NCI-H187 treated with DMSO at 0.1 percent for 48 hours (cell line): ENCODE measurements at regions not wholly inside any gene's neighbourhood (a gene's known extent, or its start where the extent isn't known, plus 50 kb on each side); places are given as distances from the start of the nearest gene placed in this dataset.
A peak's percentile ranks its signal among the peaks of the same experiment; 100 is the strongest.

Experiments
- DNase-seq: peaks from one replicate; lab custom pipeline; 2025; lab: John Stamatoyannopoulos, UW

- DNase-seq, result no peak
Measured at GRCh38 chr5:4387290-4387689, 752.8 kb upstream of the ADAMTS16 start.

GRCh38 chr5:4395752-4396151 is 744.4 kb upstream of the ADAMTS16 start:
- no peak for DNase-seq

DNA sequence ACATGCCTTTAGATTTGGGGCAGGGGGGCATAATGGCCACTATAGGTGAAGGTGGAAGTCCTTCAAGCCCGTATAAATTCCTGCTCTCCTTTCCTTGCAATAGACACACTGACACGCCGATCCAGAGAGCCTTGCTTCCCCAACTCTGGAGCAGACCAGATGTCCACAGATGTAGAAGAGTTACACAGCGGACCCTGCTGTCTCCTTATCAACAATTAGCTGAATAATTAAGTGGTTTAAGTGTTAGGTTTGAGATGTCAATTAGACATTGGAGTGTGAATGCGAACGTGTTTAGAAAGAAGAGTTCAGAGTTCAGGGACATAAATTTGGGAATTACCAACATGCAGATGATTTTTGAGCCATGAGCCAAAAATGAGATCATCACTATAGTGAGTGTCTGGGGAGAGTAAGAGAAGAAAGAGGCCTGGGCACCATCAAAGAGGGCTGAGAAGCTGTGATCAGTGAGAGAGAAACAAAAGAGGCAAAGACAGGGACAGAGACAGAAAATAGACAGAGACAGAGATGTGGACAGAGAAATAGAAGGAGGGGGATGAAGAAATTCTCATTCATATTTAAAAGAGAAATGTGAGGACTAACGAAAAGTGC is 734.4 kb upstream of the ADAMTS16 start:
- DNase-seq, result no peak

DNA sequence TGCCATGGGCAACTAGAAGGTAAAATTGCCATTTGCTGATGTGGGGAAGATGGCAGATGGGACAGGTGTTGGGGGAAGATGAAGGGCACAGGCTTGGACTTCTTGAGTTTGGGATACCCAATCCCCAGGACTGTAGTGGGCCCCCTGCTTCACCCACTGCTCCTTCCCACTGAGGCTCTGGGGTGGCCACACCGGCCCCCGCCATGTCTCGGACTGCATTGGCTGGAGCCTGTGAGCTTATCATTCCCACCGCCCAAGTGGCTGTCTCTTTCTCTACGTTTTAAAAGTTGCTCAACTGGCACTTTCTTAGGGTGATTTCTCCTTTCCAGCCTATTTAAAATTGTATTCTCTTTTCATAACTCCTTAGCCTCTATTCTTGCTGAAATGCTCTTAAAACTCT is 730.0 kb upstream of the ADAMTS16 start:
- no peak for DNase-seq

DNA sequence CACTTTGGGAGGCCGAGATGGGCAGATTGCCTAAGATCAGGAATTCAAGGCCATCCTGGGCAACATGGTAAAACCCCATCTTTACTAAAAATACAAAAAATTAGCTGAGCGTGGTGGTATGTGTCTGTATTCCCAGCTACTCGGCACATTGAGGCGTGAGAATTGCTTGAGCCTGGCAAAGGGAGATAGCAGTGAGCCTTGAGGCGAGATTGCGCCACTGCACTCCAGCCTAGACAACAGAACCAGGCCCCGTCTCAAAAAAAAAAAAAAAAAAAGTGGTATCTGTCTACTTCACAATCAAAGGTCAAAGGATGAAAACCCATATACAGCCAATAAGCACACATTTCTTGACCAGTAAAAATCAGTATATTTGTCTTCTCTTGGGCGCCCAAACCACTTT is 728.5 kb upstream of the ADAMTS16 start:
- DNase-seq, result no peak

DNA sequence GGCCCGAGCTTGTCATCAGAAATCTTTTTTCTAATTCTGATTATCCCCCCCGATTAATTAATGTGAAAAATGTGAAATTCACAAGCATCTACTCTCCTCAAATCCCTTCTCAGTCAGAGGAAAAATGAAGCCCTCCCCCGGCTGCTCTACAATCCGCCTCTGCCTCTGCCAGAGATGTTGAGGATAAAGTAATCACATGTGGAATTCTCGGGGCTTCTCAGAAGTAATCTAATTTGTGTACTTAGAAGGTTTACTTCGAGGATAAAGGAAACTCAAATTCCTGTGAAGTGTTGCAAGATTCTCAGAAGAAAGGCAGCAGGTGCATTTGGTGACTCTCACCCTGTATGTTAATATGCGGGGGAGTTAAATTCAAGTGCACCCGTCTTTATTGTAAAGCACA is 726.1 kb upstream of the ADAMTS16 start:
- no peak for DNase-seq

GRCh38 chr5:4418084-4418483 is 722.0 kb upstream of the ADAMTS16 start:
- no peak for DNase-seq

GRCh38 chr5:4419281-4419680 is 720.8 kb upstream of the ADAMTS16 start:
- no peak for DNase-seq

- no peak for DNase-seq
Measured at GRCh38 chr5:4420177-4420576, 720.0 kb upstream of the ADAMTS16 start.

DNA sequence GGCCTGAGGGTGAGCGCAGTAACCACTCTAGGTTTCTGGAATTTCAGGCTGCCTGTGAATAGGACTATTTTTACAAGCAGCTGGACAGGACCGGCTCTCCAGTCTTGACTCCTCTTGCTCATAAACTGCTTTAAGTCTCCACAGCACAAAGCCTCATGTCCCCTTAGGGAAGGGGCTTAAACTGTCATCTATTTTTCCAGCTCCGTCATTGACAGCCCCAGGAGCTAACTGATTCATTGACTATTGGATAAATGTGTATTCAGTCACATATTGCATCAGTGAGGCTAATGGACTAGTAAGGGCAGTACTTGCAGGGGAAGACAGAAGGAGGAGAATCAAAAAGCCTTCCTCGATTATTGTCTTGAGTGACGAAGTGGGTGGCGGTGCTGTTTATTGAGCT is 719.4 kb upstream of the ADAMTS16 start:
- DNase-seq, result no peak

- DNase-seq, result no peak
Measured at GRCh38 chr5:4422247-4422646, 717.9 kb upstream of the ADAMTS16 start.

GRCh38 chr5:4424895-4425294 is 715.2 kb upstream of the ADAMTS16 start:
- no peak for DNase-seq

DNA sequence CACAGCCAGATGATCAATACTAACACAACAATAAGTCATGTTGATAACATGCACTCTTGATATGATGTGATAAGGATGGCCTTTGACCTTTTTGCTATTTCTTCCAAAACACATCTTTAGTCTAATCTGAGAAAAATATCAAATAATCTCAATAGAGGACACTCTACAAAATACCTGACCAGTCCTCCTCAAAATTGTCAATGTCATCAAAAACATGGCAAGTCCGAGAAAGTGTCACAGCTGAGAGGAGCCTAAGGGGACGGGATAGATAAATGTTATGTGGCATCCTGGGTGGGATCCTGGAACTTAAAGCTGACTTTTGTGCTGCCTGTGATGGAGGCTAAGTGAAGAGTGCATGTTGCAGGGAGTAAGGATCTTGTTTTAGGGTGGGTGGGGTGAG is 699.6 kb upstream of the ADAMTS16 start:
- no peak for DNase-seq

- DNase-seq, result no peak
Measured at GRCh38 chr5:4442221-4442620, 697.9 kb upstream of the ADAMTS16 start.

- DNase-seq, result no peak
Measured at GRCh38 chr5:4447657-4448056, 692.5 kb upstream of the ADAMTS16 start.

DNA sequence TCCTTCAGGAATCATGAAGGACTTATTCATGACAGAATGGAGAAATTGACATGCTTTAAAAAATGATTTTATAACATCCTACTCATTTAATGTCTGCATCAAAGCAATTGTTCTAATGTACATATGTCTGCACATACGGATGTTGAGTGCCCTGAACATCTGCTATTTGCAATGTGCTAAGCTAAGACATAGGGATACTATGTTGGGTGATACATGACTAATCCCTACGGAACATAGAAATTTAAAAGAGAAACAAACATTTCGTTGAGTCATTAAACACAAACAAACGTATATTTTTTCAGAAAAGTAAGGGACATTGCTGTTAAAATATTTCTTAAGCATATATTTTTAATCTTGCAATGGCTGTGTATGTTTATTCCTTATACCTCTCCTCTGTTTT is 686.5 kb upstream of the ADAMTS16 start:
- DNase-seq, result no peak

- DNase-seq, result no peak
Measured at GRCh38 chr5:4479426-4479825, 660.7 kb upstream of the ADAMTS16 start.

DNA sequence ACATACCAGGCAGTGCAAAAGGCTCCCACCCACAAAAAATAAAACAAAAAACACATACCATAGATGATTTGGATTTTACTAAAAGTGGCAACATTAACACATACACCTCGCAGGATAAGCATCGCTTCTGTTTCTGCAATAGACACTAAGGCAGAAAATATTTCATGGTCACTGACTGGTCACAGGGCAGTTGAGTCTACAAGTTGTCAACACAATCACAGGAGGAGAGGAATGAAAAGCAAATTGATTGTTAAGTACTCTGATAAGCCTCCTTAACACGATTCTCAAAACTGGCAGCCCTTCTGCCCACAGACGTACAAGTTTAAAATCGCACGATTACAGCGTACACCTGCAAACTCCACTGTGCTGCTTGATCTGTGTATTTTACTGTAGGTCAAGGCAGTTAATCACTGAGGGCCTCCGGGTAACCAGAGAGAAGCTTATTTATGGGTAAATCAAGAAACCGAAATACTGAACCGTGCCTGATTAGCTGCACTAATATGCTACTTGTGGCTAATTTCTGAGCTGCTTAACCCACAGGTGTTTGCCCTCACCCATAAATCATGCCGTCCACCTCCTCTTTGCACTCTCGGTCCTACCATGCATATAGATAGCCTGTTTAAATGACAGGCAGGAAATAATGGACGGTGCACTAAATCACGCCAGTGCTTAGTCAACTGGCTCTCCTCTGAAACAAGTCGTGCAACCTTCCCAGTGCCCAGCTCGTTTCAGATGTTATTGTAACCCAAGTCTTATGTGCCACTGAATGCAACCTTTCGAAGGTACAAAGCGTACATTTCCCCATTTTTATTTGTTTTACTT is 659.4 kb upstream of the ADAMTS16 start:
- DNase-seq, result peak; percentile 91

GRCh38 chr5:4487581-4487980 is 652.5 kb upstream of the ADAMTS16 start:
- no peak for DNase-seq

- DNase-seq, result no peak
Measured at GRCh38 chr5:4511996-4512656, 628.0 kb upstream of the ADAMTS16 start.

DNA sequence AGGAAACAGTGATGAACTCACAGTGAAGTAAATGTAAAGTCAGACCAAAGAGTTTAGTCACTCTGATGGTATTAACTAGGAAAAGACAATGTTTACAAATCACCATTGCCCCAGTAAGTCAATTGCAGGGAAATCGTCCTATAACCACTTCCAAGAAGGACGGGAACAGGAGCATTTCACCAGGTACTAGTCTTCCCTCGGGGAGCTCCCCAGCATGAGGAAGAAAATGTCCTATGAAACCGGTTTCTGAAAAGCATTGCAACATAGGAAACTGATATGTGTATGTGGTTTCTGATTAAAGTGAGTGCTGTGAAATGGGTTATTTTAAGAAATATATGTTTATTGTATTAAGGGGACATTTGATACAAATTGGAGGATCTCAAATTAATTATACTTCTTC is 626.7 kb upstream of the ADAMTS16 start:
- DNase-seq, result no peak

- DNase-seq, result no peak
Measured at GRCh38 chr5:4514067-4514648, 626.0 kb upstream of the ADAMTS16 start.
